Heart left ventricle (tissue), 13 donors: ENCODE measurements at regions not wholly inside any gene's neighbourhood (a gene's known extent, or its start where the extent isn't known, plus 50 kb on each side); places are given as distances from the start of the nearest gene placed in this dataset.

Source experiments
- POLR2A ChIP-seq, 2 donors: fragments of 450-650 bp; IDR thresholded peaks; one replicate each; pipeline ENCODE4 v1.6.1; 2017; ENCODE audit warnings: antibody characterized with exemption in 2 of 2, mild to moderate bottlenecking in 2 of 2, moderate library complexity in 2 of 2
- TF ChIP-seq, protein P1 (sequence below), 12 donors: fragments of 200-600 bp; sonication (generic) in 4 of 12; IDR thresholded peaks; one replicate each; pipeline versions ENCODE4 v1.5.0 to v1.8.0; 2018 to 2022; ENCODE audit warnings: antibody characterized with exemption in 12 of 12, mild to moderate bottlenecking in 5 of 12
- donor health status: ischemic (EF 13 %, LVEDD 7.1; RV severe dilation, severe dysfunction).
- donor health status: DM: no; HTN: yes; CAD: no.
- donor health status: DM: no; HTN: no; CAD: no.
- donor health status: ischemic (EF 25% LVEDD 6.9; RV normal size, moderate dysfunction).
- donor health status: ischemic (EF 25% LVEDD 5.7; RV mildly dilated, moderate dysfunction).
- donor health status: ischemic (EF 35%, LVEDD 5.7; RV mildly dilated, moderate dysfunction).
- donor health status: nonischemic (EF 11% LVEDD 7.7; RV severe dilation, severe dysfunction).
- donor health status: DM: yes; HTN: yes; CAD: no.
- donor health status: PGD.
- donor health status: ischemic (EF 29% LVEDD 5.4; RV normal size, mild dysfunction).
- donor health status: nonischemic (EF 23%, LVEDD 6.1; RV moderate dilation, normal function).

DNA sequence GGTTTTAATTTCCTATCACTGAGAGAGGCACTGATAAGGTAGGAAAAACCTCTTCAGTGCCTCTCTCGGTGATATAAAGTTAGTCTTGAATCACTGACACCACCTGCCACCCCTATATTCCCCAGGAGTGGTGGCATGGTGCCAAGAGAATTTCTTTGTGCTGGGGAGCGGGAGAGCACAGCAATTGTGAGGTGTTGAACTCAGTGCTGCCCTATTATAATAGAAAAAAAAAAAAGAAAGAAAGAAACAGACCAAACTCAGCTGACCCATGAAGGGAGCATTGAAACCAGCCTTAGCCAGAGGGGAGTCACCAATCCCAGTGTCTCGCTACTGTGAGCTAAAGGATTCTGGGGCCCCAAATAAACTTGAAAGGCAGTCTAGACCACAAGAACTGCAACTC is 201.4 kb upstream of the STT3B start:
- TF ChIP-seq POLR2A (IDR thresholded peaks at IDR 0.05) = no peak
- TF ChIP-seq, protein P1, sequence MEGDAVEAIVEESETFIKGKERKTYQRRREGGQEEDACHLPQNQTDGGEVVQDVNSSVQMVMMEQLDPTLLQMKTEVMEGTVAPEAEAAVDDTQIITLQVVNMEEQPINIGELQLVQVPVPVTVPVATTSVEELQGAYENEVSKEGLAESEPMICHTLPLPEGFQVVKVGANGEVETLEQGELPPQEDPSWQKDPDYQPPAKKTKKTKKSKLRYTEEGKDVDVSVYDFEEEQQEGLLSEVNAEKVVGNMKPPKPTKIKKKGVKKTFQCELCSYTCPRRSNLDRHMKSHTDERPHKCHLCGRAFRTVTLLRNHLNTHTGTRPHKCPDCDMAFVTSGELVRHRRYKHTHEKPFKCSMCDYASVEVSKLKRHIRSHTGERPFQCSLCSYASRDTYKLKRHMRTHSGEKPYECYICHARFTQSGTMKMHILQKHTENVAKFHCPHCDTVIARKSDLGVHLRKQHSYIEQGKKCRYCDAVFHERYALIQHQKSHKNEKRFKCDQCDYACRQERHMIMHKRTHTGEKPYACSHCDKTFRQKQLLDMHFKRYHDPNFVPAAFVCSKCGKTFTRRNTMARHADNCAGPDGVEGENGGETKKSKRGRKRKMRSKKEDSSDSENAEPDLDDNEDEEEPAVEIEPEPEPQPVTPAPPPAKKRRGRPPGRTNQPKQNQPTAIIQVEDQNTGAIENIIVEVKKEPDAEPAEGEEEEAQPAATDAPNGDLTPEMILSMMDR (IDR thresholded peaks at IDR 0.05) = no peak
